Adrenal gland (tissue), 5 donors: ENCODE measurements at regions not wholly inside any gene's neighbourhood (a gene's known extent, or its start where the extent isn't known, plus 50 kb on each side); places are given as distances from the start of the nearest gene placed in this dataset.

Source experiments
- CTCF ChIP-seq, 6 experiments: fragments of 450-650 bp in 4 of 6; fragments of 200-600 bp in 2 of 6; sonication (generic) in 1 of 6; IDR thresholded peaks; 1 replicate in 5 of 6; 2 replicates in 1 of 6; pipeline versions ENCODE4 v1.5.1 to v1.8.0; 2016 to 2021; ENCODE audit warnings: antibody characterized with exemption in 6 of 6, mild to moderate bottlenecking in 2 of 6, moderate library complexity in 1 of 6
- POLR2A ChIP-seq, 2 donors: fragments of 450-650 bp; IDR thresholded peaks; one replicate each; pipeline ENCODE4 v1.6.1; 2017; ENCODE audit warnings: antibody characterized with exemption in 2 of 2, mild to moderate bottlenecking in 2 of 2, moderate library complexity in 1 of 2
- donor health status: DM: no; HTN: no; CAD: no.

GRCh38 chr13:74444864-74445479 is 310.8 kb upstream of the KLF12 start:
- no peak for TF ChIP-seq CTCF (IDR thresholded peaks at IDR 0.05)
- no peak for TF ChIP-seq POLR2A (IDR thresholded peaks at IDR 0.05)
